HG02840 (cell line): ENCODE measurements at regions not wholly inside any gene's neighbourhood (a gene's known extent, or its start where the extent isn't known, plus 50 kb on each side); places are given as distances from the start of the nearest gene placed in this dataset.
A peak's percentile ranks its signal among the peaks of the same experiment; 100 is the strongest.
"Not testable (repeated sequence)": the region's sequence is repeated elsewhere in the genome, so short reads cannot be mapped to it uniquely, and the experiment has no call there.

Experiments
- ATAC-seq: cut with Tn5 transposase; IDR thresholded peaks from one replicate; pipeline ENCODE4 v1.9.1; 2021; ENCODE audit warnings: mild to moderate bottlenecking, moderate library complexity, moderate number of reproducible peaks; ENCODE audit not compliant: unreplicated experiment, low FRiP score

- not testable (repeated sequence) for ATAC-seq
Observed at GRCh38 chr9:63912451-63912850, 1372.6 kb downstream of the FOXD4L5 start.

GRCh38 chr9:63909076-63909475, 1375.9 kb downstream of the FOXD4L5 start:
- not testable (repeated sequence) for ATAC-seq

DNA sequence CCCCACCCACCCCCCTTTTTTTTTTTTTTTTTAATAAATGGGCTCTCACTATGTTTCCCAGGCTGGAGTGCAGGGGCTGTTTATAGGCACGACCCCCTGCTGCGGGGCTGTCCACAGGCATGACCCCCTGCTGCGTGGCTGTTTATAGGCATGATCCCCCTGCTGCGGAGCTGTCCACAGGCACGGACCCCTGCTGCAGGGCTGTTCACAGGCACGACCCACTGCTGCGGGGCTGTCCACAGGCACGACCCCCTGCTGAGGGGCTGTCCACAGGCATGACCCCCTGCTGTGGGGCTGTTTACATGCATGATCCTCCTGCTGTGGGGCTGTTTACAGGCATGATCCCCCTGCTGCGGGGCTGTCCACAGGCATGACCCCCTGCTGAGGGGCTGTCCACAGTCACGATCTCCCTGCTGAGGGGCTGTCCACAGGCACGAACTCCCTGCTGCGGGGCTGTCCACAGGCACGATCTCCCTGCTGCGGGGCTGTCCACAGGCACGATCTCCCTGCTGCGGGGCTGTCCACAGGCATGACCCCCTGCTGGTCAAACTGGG, 1385.3 kb downstream of the FOXD4L5 start:
- ATAC-seq = not testable (repeated sequence)

GRCh38 chr9:63881386-63881785, 1403.6 kb downstream of the FOXD4L5 start:
- not testable (repeated sequence) for ATAC-seq

DNA sequence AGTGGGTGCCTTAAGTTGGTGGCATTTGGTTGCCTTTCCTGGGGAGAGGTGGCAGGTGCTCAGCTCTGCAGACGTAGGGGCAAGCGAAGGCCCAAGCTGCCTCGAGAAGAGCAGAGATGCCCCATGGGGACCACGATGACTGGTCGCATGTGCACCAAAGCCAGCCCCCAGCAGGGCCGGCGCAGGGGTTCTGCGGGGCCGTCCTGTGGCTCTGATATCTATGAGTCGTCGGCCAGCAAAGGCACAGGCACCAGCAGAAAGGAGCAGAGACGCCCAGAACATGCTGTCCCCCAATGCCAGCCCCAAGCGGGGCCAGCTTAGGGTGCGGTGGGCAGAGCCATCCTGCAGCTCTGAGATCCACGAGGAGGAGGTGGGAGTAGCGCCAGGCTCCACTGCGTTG, 1408.6 kb downstream of the FOXD4L5 start:
- not testable (repeated sequence) for ATAC-seq

DNA sequence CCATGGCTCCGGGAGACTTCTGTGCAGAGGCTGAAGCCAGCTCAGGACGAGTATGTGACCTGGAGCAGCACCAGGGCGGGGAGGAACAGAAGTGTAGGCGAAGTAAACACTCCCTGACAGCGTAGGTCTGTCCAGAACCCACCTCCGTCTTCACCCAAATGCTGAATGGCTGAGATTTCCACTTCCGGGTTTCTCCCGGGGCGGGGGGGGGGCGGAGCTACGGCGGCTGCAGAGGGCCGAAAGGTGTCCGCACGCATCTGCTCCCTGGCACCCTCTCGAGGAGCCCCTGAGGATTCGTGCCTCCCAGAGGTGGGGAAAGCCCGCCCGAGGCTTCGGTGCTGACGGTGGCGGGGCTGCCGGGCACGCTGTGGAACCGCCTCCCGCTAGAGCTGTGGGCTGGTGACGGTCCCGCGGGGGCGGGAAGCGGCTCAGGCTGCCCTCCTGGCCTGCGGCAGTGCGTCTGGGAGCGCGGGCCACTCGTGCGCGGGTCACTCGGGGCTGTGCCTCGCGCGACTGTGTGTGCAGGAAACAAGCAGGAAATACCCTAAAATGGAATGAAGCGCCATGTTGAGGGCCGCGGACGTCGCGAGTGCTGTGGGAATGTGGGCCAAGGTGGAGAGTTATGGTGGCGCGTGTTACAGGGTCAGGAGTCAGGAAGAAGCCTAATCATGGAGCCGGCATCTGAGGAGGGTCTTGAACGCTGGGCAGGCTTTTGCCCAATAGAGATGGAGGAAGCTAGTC, 1425.4 kb downstream of the FOXD4L5 start:
- ATAC-seq = no peak

DNA sequence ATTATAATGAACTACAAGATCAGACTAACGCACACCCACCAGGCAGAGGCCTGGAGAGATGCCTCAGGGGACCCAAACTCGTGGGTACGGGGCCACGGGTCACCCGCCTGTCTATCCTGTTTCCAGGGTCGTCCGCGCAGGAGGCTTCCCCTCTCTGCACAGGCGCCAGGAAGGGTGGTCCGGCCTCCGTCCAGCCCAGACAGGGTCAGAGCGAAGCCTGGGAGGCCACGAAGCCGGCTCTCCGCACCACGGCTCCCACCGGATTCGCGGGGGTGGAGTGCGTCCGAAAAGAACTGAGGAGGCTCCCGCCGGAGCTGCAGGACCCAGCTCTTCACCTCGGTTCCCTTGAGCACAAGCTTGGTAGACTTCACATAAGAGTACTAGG, 1425.9 kb downstream of the FOXD4L5 start:
- not testable (repeated sequence) for ATAC-seq

DNA sequence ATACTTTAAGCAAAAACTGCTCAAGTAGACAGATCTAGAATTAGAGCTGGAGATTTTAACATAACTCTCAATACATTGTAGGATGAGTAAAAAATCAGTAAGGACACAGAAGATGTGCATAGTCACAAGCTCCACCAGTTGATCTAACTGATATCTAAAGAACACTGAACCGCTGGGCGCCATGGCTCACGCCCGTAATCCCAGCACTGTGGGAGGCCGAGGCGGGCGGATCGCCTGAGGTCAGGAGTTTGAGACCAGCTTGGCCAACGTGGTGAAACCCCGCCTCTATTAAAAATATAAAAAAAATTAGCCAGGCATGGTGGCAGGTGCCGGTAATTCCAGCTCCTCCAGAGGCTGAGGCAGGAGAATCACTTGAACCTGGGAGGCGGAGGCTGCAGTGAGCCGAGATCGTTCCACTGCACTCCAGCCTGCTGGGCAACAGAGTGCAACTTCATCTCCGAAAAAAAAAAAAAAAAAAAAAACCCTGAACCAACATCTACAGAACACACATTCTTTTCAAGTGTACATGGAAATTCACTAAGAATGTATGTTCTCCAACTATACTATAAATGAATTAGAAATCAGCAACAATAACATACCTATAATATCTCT, 1431.8 kb downstream of the FOXD4L5 start:
- ATAC-seq = not testable (repeated sequence)

DNA sequence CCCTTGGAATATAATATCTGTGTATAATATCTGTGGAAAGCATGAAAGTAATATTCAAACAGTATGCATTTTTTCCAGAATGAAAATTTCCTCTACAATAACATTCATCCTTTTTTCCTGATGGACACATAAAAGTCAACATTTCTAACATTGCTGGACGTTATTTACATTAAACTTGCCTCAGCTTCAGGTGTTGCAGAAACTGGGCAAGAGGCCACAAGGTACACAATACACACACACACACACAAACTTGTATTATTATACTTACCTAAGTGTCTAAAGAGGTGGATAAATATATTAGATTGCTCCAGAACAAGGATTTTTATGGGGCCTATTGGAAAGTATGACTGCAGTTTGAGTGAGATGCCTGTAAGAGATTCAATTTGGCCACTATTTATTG, 1460.2 kb downstream of the FOXD4L5 start:
- not testable (repeated sequence) for ATAC-seq

DNA sequence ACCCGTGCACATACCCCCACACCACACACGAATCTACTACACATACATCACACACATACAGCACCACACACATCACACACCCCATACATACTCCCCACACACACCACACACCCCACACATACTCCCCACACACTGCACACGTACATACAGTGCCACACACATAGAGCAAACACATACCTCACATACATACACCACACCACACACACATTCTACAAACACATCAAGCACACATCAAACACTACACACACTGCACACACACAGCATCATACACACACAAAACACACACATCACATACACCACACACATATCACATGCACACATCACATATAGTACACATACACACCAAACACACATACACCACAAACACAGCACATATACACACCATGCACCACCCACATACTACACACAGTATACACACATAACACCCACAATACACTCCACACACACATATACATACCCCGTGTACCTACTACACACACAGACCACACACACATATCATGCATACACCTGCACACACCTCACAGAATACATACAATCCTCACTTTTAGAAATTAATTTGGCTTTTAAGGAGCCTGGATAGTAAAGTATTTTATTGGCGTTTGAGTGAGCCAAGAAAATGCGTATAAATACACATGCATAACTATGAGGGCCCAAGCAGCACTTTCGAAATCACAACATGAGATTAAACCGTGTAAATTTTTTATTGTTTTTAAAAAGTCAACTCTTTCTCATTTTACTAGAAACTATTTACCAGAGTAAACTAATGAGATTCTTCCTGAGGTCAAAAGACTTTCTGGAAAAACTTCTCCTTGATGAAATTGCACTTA, 1461.4 kb downstream of the FOXD4L5 start:
- not testable (repeated sequence) for ATAC-seq

DNA sequence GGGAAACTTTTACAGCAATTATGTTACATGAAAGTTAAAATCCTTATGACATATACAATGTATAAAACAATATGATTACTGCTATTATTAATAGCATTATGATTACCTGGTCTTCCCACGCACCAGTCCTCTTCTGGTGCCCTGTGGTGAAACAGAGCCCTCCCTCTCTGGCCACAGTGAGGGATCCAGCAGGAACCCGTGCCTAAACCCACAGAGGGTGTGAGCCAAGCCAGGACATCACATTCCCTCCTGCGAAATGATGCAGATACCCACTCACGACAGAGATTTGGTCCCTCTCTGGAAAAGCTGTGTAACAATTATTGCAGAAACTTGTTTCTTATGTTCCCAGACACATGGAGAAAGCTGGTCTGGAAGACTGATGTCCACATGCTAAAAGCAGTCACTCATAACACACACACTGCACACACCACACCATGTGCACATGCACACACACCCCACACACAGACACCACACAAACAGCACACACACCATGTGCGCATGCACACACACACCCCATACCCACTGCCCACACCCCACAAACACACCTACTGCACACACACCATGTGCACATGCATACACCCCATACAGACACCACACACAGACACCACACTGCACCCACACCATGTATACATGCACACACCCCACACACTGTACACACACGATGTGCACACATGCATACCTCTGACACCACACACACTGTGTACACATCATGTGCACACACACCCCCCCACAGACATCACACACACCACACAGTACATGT, 1462.2 kb downstream of the FOXD4L5 start:
- ATAC-seq = not testable (repeated sequence)

GRCh38 chr9:63821293-63821692, 1463.7 kb downstream of the FOXD4L5 start:
- ATAC-seq = not testable (repeated sequence)

- not testable (repeated sequence) for ATAC-seq
Observed at GRCh38 chr9:63820882-63821281, 1464.1 kb downstream of the FOXD4L5 start.

- not testable (repeated sequence) for ATAC-seq
Observed at GRCh38 chr9:63820383-63820782, 1464.6 kb downstream of the FOXD4L5 start.

DNA sequence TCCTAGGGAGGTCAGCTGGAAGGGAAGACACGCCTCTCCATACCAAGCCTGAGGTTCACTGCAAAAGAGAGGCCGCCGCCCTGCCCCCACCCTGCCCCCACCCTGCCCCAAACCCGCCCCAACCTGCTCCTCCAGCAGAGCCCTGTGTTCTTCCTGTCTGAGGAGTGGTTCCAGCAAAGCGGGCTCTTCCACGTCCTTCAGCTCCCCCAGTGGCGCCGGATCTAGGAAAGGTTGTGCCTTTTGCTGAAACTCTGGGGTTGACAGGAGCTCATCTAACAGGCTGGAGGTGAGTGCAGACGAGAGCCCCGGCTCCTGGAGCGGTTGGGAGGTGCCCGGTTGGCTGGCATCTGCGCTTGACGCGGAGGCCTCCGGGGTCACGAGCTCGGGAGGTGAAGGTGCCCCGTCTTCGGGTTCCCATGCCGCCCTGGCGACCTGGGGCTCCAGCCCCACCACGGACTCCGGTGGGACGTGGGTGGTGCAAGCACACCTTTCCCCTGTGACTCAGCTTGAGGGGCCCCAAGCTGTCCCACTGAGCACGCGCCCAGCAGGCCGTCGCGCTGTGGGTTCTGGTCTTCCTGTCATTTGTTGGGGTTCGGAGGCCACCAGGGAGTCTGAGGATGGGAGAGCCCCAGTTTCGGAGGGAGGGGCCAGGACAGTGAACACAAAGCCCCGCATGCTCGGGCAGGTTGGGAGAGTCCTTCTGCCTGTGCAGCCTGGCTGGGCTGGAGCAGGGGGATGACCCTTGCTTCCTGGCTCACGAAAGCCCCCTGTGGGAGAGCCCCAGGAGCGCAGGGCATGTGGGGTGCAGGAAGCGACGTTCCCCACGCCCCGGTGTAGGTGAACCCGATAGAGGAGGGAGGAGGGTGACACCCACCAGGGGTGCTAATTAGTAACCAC, 1467.1 kb downstream of the FOXD4L5 start:
- peak; percentile 58 for ATAC-seq

GRCh38 chr9:63816751-63817621, 1468.0 kb downstream of the FOXD4L5 start:
- ATAC-seq = peak; percentile 80

- ATAC-seq = not testable (repeated sequence)
Observed at GRCh38 chr9:63814970-63815669, 1469.9 kb downstream of the FOXD4L5 start.
